HG03045 (cell line): ENCODE measurements at regions not wholly inside any gene's neighbourhood (a gene's known extent, or its start where the extent isn't known, plus 50 kb on each side); places are given as distances from the start of the nearest gene placed in this dataset.

Experiments
- ATAC-seq: cut with Tn5 transposase; IDR thresholded peaks from one replicate; pipeline ENCODE4 v1.9.1; 2021; ENCODE audit warnings: mild to moderate bottlenecking, moderate library complexity; ENCODE audit not compliant: unreplicated experiment

DNA sequence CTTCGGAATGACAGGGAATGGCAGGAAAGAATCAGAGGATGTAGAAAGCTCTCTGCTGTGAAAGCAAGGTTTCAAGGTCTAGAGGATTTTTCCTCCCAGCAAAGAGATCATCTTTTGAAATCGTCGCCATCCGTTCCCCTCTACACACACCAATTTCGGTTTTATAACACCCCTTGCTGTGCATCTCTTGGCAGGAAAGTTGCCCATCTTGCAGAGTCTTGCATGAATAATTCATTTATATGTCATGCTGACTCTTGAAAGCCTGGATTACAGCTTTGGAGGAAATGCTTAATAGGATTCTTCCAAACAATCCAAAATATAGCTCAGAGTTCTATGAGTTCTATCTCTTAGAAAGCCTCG, 262.7 kb downstream of the CHL1 start:
- no peak for ATAC-seq

DNA sequence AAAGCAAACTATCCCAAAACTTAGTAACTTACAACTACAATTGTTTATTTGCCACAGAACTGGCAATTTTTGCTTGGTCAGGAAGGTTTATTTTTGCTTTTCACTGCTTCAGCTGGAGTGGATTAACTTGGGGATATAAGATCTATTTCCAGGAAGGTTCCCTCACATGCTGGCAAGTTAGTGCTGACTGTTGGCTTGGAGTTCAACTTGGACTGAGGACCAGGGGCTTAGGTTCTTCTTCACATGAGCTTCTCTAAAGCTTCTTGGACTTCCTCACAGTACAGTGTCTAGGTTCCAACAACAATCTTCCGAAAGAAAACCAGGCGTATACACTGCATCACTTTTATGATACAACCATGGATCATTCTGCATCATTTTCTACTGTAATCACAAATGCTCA, 264.4 kb downstream of the CHL1 start:
- ATAC-seq: no peak

DNA sequence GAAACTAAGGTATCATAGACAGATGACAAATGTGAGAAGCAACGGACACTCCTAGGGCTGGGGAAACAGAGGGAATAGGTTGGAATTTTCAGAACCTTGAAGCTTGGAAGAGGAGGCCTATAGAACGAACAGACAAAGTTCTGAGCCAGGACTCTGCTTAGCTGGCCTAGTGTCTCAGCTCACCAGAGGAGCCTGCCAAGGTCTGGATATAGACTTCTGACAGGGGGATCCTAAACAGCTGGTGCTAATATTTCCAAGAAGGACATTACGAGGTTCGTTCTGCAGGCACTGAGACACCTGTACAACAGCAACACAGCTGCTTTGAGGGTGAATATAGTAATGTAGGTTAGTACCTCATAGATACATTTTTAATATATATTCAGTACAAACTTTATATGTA, 266.3 kb downstream of the CHL1 start:
- no peak for ATAC-seq

GRCh38 chr3:463252-464192, 267.0 kb downstream of the CHL1 start:
- peak; percentile 100 for ATAC-seq

- peak; percentile 45 for ATAC-seq
These were observed 267.7 kb downstream of the CHL1 start for GRCh38 chr3:464255-464654.

GRCh38 chr3:468172-468571, 271.6 kb downstream of the CHL1 start:
- ATAC-seq: peak; percentile 34

GRCh38 chr3:473033-473800, 276.7 kb downstream of the CHL1 start:
- no peak for ATAC-seq

DNA sequence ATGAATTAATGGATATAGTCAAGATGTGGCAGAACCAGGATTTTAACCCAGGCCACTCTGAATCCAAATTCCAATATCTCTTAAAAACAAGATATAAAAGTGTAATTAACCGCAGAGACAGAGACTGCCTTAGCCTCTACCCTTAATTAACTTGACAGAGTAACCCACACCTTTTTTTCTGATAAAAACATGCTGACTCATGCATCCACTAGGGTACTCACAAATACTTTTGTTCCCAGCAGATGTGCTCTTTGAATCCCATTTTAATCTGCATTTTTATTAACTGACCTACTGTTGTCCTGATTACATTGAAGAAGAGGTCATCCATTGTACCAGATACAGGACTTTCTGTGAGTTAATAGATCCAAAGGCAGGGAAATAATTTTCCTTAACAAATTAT, 278.3 kb downstream of the CHL1 start:
- ATAC-seq: no peak

- peak; percentile 60 for ATAC-seq
These were observed 283.5 kb downstream of the CHL1 start for GRCh38 chr3:480070-480469.

DNA sequence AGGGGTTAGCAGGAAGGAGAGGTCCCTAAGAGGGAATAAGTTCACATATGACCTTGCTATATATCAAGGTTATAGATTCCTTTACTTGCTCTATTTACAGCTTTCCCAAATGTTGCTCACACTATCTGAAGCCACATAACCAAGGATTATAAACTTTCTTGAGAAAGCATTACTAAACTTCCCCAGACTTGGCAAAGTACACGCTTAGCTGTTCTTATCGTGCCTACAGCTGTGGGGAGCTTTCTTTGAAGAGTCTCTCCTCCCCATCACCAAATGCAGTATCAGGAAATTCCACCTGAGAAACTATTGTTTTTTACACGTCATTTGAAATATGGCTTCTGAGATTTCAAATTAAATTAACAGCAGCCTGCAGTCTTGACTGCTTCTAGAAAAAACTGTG, 284.5 kb downstream of the CHL1 start:
- no peak for ATAC-seq

GRCh38 chr3:481680-482079, 285.1 kb downstream of the CHL1 start:
- ATAC-seq: no peak

- no peak for ATAC-seq
These were observed 285.9 kb downstream of the CHL1 start for GRCh38 chr3:482479-482878.

DNA sequence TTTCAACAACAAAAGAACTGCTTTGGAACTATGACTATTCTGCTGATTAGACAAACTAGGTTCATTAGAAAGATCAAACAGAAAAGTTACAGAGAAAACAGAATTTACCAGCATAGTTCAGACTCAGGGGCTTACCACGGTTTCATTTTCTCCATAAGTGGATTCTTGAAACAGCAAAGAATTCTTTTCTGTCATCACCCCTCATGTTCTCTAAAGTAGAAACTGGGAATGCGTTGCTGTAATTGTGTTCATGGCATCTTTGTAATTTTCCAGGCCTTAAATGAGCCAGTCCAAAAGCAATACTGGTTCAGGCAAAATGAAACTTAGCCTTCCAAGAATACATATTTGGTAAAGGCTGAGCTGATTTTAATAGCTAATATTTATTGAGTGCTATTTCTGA, 287.8 kb downstream of the CHL1 start:
- ATAC-seq: no peak

DNA sequence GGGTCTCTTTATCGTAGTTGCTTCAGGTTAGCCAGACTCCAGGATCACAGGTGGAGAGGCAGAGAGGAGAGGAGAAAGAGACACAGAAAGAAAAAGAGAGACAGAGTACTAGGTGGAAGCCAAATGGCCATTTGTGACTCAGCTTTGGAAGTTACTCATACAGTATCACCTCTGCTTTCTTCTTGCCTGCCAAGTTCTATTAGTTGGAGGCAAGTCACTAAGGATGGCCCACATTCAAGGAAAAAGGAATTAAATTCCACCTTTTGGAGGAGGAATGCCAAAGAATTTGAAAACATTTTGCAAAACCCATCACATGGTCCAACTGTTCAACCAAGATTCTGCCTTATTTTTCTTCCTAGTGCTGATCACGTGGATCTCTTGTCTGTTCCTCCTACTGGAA, 291.1 kb downstream of the CHL1 start:
- ATAC-seq: no peak

DNA sequence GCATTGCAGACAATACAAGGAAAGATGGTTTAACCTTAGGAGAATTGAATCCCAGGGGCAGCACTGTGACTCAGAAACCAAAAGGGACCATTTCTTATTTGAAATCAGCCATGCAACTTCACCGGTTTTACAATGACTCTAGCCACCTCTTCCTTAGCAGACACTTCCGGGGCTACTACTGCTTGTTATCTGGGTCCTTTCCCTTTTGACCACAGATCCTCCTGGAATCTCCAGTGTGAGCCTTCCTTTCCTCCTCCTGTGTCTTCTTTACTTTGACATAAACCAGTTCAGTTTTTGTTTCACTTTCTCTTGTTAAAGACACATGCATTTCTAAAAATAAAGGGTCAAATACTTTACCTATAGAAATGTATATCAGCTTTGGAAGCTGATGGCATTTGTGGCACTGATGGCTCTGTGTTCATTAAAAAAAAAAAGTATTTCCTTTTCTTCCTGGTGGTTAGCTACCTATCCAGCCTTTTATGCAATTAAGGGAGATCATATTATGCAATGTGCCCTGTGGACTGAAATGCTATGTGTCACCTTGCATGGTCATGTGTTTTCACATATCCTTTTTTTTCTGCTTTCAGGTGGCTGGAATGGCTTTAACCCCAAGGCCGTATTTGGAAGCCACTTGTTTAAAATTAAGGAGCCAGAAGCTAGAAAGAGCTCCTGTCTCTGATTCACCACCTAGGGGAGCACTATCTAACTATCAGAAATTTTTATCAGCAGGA, 296.2 kb downstream of the CHL1 start:
- peak; percentile 48 for ATAC-seq

GRCh38 chr3:494190-494589, 297.6 kb downstream of the CHL1 start:
- ATAC-seq: no peak

- no peak for ATAC-seq
These were observed 301.9 kb downstream of the CHL1 start for GRCh38 chr3:498487-498886.

DNA sequence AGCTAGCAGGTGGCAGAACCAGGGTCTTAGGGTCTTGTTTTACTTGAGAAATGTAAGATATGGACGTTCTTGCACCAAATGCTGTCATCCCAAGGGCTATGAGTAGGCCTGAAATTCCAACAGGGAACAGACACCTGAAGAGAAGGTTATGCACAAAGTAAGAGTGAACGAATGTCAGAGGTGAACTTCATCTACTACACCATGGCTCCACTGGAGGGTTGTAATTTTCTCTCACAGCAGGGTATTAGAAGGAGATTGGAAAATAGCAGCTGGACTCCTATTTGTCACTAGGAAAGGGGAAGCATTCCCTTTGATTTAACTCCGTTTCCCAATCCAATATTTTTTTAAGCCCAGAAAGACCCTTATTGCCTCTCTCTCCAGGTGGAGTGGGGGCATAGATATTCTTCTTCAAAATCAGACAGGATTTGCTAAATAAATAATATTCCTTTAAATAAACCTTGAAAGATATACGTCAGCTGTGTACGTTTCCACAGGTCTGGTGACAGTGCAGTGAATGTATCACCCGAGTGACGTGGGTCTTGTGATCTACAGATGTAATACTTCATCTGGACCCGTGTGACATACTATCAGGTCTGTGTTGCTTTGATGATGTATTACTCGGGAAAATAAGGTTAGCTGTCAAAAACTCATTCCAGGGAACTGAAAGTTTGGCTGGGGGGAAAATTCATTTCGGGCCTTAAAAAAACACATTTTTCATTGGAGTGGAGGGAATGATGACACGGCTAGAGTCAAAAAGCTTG, 302.6 kb downstream of the CHL1 start:
- ATAC-seq: no peak

- no peak for ATAC-seq
These were observed 305.9 kb downstream of the CHL1 start for GRCh38 chr3:502486-502885.

DNA sequence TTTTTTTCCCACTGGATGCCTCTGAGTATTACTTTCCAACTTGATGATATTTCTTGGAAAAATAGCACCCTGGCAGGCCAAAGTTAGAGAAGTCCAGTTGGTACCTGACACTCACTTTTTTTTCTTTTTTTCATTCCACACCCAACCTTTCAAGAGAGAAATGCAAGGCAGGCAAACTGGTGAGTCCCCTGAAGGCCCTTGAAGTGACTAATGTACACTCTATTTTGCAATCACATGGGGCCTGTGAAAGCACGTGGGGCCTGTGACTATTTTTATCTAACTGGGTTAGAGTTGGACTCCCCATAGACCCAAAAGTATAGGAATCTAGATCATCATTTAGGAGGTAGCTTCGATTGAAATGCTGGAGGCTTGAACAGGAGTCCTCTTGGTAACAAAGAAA, 316.7 kb downstream of the CHL1 start:
- no peak for ATAC-seq

- no peak for ATAC-seq
These were observed 317.6 kb downstream of the CHL1 start for GRCh38 chr3:514192-514591.
